H1 (cell line): ENCODE measurements at regions not wholly inside any gene's neighbourhood (a gene's known extent, or its start where the extent isn't known, plus 50 kb on each side); places are given as distances from the start of the nearest gene placed in this dataset.

Experiments used
- CTCF ChIA-PET: fragments of 300-600 bp; sonication (Branson Sonifier 250); formaldehyde crosslinking; loops from one replicate; lab custom pipeline; 2021; ENCODE audit not compliant: partially characterized antibody; lab: Charles Lee
- POLR2A ChIA-PET: fragments of 300-600 bp; sonication (Branson Sonifier 250); formaldehyde crosslinking; loops from one replicate; lab custom pipeline; 2021; ENCODE audit warnings: inconsistent platforms; ENCODE audit not compliant: partially characterized antibody; lab: Charles Lee
- DNase-seq, 2 experiments: peaks; one replicate each; pipeline versions ENCODE4 v3.0.0 to v3.0.0-alpha.2; 2010 to 2022; ENCODE audit warnings: low spot score in 2 of 2, low read depth in 1 of 2, mixed read lengths in 1 of 2
- FAIRE-seq: peaks from 2 replicates; lab custom pipeline; 2011; peaks lifted over from hg19 to GRCh38; lab: Jason Lieb, UNC
- H2AFZ ChIP-seq: 2 replicates; pipeline ENCODE4 v1.8.1; 2012; ENCODE audit warnings: low read length, inconsistent platforms
- H2AK5ac ChIP-seq: 2 replicates; pipeline ENCODE4 v1.6.1; 2013; ENCODE audit warnings: low read depth, low read length
- H2BK120ac ChIP-seq: replicated peaks from 2 replicates; pipeline ENCODE3; 2013; ENCODE audit warnings: low read depth, low read length, inconsistent platforms
- H2BK12ac ChIP-seq: 2 replicates; pipeline ENCODE4 v1.6.1; 2013; ENCODE audit warnings: low read depth, low read length
- H2BK15ac ChIP-seq: 2 replicates; pipeline ENCODE4 v1.6.1; 2013; ENCODE audit warnings: low read length
- H2BK20ac ChIP-seq: 2 replicates; pipeline ENCODE4 v1.6.1; 2013; ENCODE audit warnings: low read length
- H2BK5ac ChIP-seq: 2 replicates; pipeline ENCODE4 v1.6.1; 2013; ENCODE audit warnings: low read depth, low read length
- H3K14ac ChIP-seq: 2 replicates; pipeline ENCODE4 v1.6.1; 2013; ENCODE audit warnings: inconsistent platforms; ENCODE audit not compliant: insufficient read length
- H3K18ac ChIP-seq: 2 replicates; pipeline ENCODE4 v1.6.1; 2013; ENCODE audit warnings: low read length; ENCODE audit errors: extremely low read depth
- H3K23ac ChIP-seq: 2 replicates; pipeline ENCODE4 v1.6.1; 2013; ENCODE audit warnings: inconsistent platforms; ENCODE audit not compliant: insufficient read length
- H3K23me2 ChIP-seq: 2 replicates; pipeline ENCODE4 v1.6.1; 2013; ENCODE audit warnings: low read depth, low read length
- H3K27ac ChIP-seq: 2 replicates; pipeline ENCODE4 v1.6.1; 2011; ENCODE audit warnings: low read depth, low read length, inconsistent platforms
- H3K27me3 ChIP-seq, 4 experiments: replicated peaks in 1 of 4; 1 replicate in 1 of 4; 2 replicates in 3 of 4; pipeline versions ENCODE4 v1.6.1 to v1.8.1; 2011 to 2013; ENCODE audit warnings: low read length in 3 of 4, mild to moderate bottlenecking in 3 of 4, inconsistent platforms in 2 of 4, mixed read lengths in 2 of 4, moderate library complexity in 1 of 4; ENCODE audit not compliant: control insufficient read depth in 3 of 4, insufficient read depth in 3 of 4; ENCODE audit errors: extremely low read depth in 1 of 4
- H3K36me3 ChIP-seq, 4 experiments: 2 replicates each; pipeline versions ENCODE4 v1.6.1 to v1.8.1; 2011 to 2013; ENCODE audit warnings: mild to moderate bottlenecking in 4 of 4, low read length in 3 of 4, moderate library complexity in 2 of 4, control low read depth in 1 of 4, inconsistent platforms in 1 of 4; ENCODE audit not compliant: insufficient read depth in 4 of 4, control insufficient read depth in 2 of 4
- H3K4ac ChIP-seq: replicated peaks from 2 replicates; pipeline ENCODE3; 2013; ENCODE audit warnings: low read length, low read depth, mixed read lengths, inconsistent platforms; ENCODE audit not compliant: insufficient read length
- H3K4me1 ChIP-seq, 4 experiments: replicated peaks in 1 of 4; 1 replicate in 1 of 4; 2 replicates in 3 of 4; pipeline versions ENCODE4 v1.6.1 to v1.8.1; 2011 to 2013; ENCODE audit warnings: low read length in 3 of 4, inconsistent platforms in 2 of 4, mixed read lengths in 1 of 4; ENCODE audit not compliant: insufficient read depth in 4 of 4, control insufficient read depth in 3 of 4
- H3K4me2 ChIP-seq, 2 experiments: 2 replicates each; pipeline versions ENCODE4 v1.6.1 to v1.8.1; 2011 to 2013; ENCODE audit warnings: low read depth in 2 of 2, low read length in 2 of 2, control low read depth in 1 of 2, inconsistent platforms in 1 of 2, mild to moderate bottlenecking in 1 of 2; ENCODE audit not compliant: insufficient read depth in 1 of 2
- H3K4me3 ChIP-seq, 4 experiments: fragments of 200-600, 300-600 bp in 1 of 4; sonication (generic), shearing (Covaris generic), sonication (Bioruptor Twin) in 1 of 4; 2 replicates each; pipeline versions ENCODE4 v1.5.1 to v1.8.1; 2011 to 2016; ENCODE audit warnings: low read length in 4 of 4, low read depth in 3 of 4, control low read depth in 2 of 4, inconsistent platforms in 2 of 4, mild to moderate bottlenecking in 2 of 4, mixed read lengths in 1 of 4, moderate library complexity in 1 of 4; ENCODE audit not compliant: insufficient read depth in 2 of 4; ENCODE audit errors: extremely low read depth in 1 of 4
- H3K56ac ChIP-seq: replicated peaks from 2 replicates; pipeline ENCODE3; 2013; ENCODE audit warnings: low read depth, mild to moderate bottlenecking, mixed read lengths, low read length, inconsistent platforms; ENCODE audit not compliant: insufficient read length
- H3K79me1 ChIP-seq: 2 replicates; pipeline ENCODE4 v1.6.1; 2013; ENCODE audit warnings: low read depth, low read length, control low read depth
- H3K79me2 ChIP-seq, 2 experiments: 2 replicates each; pipeline versions ENCODE4 v1.6.1 to v1.8.1; 2012 to 2013; ENCODE audit warnings: low read length in 2 of 2, mild to moderate bottlenecking in 2 of 2, inconsistent platforms in 1 of 2; ENCODE audit not compliant: insufficient read depth in 2 of 2, control insufficient read depth in 1 of 2
- H3K9ac ChIP-seq, 4 experiments: replicated peaks in 1 of 4; 1 replicate in 1 of 4; 2 replicates in 3 of 4; pipeline versions ENCODE4 v1.6.1 to v1.8.1; 2011 to 2013; ENCODE audit warnings: low read depth in 3 of 4, low read length in 3 of 4, control low read depth in 2 of 4, mild to moderate bottlenecking in 2 of 4, moderate library complexity in 2 of 4, inconsistent platforms in 1 of 4; ENCODE audit errors: extremely low read depth in 1 of 4
- H3K9me3 ChIP-seq, 2 experiments: 2 replicates each; pipeline versions ENCODE4 v1.6.1 to v1.8.1; 2012 to 2013; ENCODE audit warnings: mild to moderate bottlenecking in 2 of 2, moderate library complexity in 2 of 2, control low read depth in 1 of 2, inconsistent platforms in 1 of 2, low read depth in 1 of 2, low read length in 1 of 2, mixed read lengths in 1 of 2; ENCODE audit not compliant: insufficient read depth in 2 of 2
- H4K20me1 ChIP-seq, 2 experiments: replicated peaks in 1 of 2; 2 replicates each; pipeline versions ENCODE3 to v1.8.1; 2011 to 2013; ENCODE audit warnings: inconsistent platforms in 2 of 2, low read length in 2 of 2, mild to moderate bottlenecking in 1 of 2; ENCODE audit not compliant: insufficient read depth in 2 of 2, control insufficient read depth in 1 of 2
- H4K5ac ChIP-seq: 2 replicates; pipeline ENCODE4 v1.6.1; 2013; ENCODE audit warnings: low read length, low read depth, mixed read lengths, inconsistent platforms; ENCODE audit not compliant: insufficient read length
- H4K8ac ChIP-seq: 2 replicates; pipeline ENCODE4 v1.8.0; 2013; ENCODE audit warnings: mild to moderate bottlenecking, moderate library complexity, low read length, inconsistent platforms; ENCODE audit not compliant: insufficient read depth; ENCODE audit errors: extremely low read depth
- H4K91ac ChIP-seq: replicated peaks from 2 replicates; pipeline ENCODE3; 2013; ENCODE audit warnings: low read length, mixed read lengths, inconsistent platforms; ENCODE audit not compliant: insufficient read length
- ASH2L ChIP-seq: fragments of 200-600, 300-600 bp; sonication (generic); IDR thresholded peaks from one replicate; pipeline ENCODE4 v1.7.1; 2017; ENCODE audit warnings: low read length
- RXRA ChIP-seq: IDR thresholded peaks from 2 replicates; pipeline ENCODE4 v1.6.1; 2011; ENCODE audit warnings: low read depth, mild to moderate bottlenecking, low read length, moderate library complexity; ENCODE audit not compliant: insufficient read depth
- SIN3A ChIP-seq, 2 experiments: IDR thresholded peaks in 1 of 2; conservative IDR thresholded peaks in 1 of 2; 2 replicates each; pipeline ENCODE4 v1.6.1; 2011 to 2012; ENCODE audit warnings: low read length in 2 of 2, improper control_type of control experiment in 1 of 2, low read depth in 1 of 2, mild to moderate bottlenecking in 1 of 2
- SIRT6 ChIP-seq: IDR thresholded peaks from one replicate; pipeline ENCODE4 v1.7.1; 2012; ENCODE audit warnings: low read length, inconsistent platforms
- WGBS, 2 experiments: shearing (Covaris generic) in 1 of 2; methylation state at CpG; one replicate each; pipeline versions ENCODE4 v1.1.6 to v1.1.7; 2013 to 2015; ENCODE audit warnings: low lambda C conversion rate in 2 of 2, mixed read lengths in 2 of 2, inconsistent platforms in 1 of 2, low coverage in 1 of 2, missing lambda C conversion rate in 1 of 2; ENCODE audit not compliant: insufficient replicate concordance in 2 of 2, insufficient coverage in 1 of 2, insufficient read length in 1 of 2; ENCODE audit errors: extremely low coverage in 1 of 2, missing lambda C conversion rate in 1 of 2; 5-methylcytosine and 5-hydroxymethylcytosine counted together

DNA sequence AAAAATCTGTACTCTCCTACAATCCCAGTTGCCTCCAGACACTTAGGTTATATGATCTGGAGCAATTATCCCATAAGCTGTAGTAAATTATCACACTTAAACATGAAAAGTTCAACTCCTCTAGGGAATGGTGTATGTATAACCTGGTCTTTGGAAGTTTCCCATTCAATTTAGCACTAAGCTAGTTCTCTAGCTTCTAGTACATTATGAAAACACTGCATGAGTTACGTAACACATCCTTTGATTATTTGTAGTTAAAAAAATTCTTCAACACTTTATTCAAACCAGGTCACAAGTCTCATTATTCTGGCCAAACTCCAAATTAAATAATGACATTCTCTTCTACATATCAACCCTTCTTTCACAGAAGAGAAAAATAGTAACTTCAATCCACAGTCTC, 827.0 kb upstream of the ADAMTS5 start:
- no peak for FAIRE-seq
- Histone ChIP-seq H2BK15ac (no peak overlapping the region), H4K91ac (no peak overlapping the region), H2BK5ac (no peak overlapping the region), H2BK120ac (no peak overlapping the region), H3K9ac (no peak overlapping the region), H3K4me3 (no peak overlapping the region), H3K27me3 (no peaks in the 10 kb centered on the region), H3K9me3 (no peaks in the 10 kb centered on the region), H4K8ac (no peak overlapping the region), H3K56ac (no peak overlapping the region), H3K23me2 (no peaks in the 10 kb centered on the region), H3K4me2 (no peak overlapping the region), H3K4me1 (0 out of 7 replicates have a peak, but pooled peaks cover 0 to 2% (median 0%) of the 10 kb centered on the region in 4 experiments), H2BK20ac (no peak overlapping the region), H3K4ac (no peak overlapping the region), H2AFZ (no peak overlapping the region), H3K14ac (no peak overlapping the region), H2BK12ac (no peak overlapping the region), H3K27ac (no peak overlapping the region), H3K79me2 (no peaks in the 10 kb centered on the region), H3K36me3 (no peaks in the 10 kb centered on the region), H3K18ac (no peak overlapping the region), H3K23ac (no peak overlapping the region), H4K5ac (no peak overlapping the region), H4K20me1 (no peaks in the 10 kb centered on the region), H3K79me1 (no peaks in the 10 kb centered on the region), H2AK5ac (no peak overlapping the region)
- CTCF ChIA-PET, result interaction anchor here (0.5 kb wide), 1 partner anchor 68 kb away, joined by 3 read pairs; no protein-coding TSS in a partner anchor
- TF ChIP-seq SIN3A (conservative IDR thresholded peaks at IDR 0.05 in 1 of 2, IDR thresholded peaks at IDR 0.05 in 1 of 2; ENCODE audit: low read depth in 1 of 2, low read length in 2 of 2) (no peak), RXRA (no peak), SIRT6 (no peak), ASH2L (no peak)
- POLR2A ChIA-PET, result no interaction called here
- 0% methylated on average over 1 of the region's 1 CpG; no CpG with 5 or more reads in 1 of the 2 experiments for WGBS, 2 experiments
- no peak for DNase-seq
